Raji (cell line): ENCODE measurements at regions not wholly inside any gene's neighbourhood (a gene's known extent, or its start where the extent isn't known, plus 50 kb on each side); places are given as distances from the start of the nearest gene placed in this dataset.
A peak's percentile ranks its signal among the peaks of the same experiment; 100 is the strongest.

ENCODE experiments used
- POLR2A ChIP-seq: IDR thresholded peaks from 2 replicates; pipeline ENCODE4 v1.6.1; 2011; ENCODE audit warnings: low read depth, low read length, control low read depth; ENCODE audit not compliant: insufficient read depth

- no peak for TF ChIP-seq POLR2A
Measured at GRCh38 chr12:89941436-89941835, 232.8 kb upstream of the ATP2B1 start.

DNA sequence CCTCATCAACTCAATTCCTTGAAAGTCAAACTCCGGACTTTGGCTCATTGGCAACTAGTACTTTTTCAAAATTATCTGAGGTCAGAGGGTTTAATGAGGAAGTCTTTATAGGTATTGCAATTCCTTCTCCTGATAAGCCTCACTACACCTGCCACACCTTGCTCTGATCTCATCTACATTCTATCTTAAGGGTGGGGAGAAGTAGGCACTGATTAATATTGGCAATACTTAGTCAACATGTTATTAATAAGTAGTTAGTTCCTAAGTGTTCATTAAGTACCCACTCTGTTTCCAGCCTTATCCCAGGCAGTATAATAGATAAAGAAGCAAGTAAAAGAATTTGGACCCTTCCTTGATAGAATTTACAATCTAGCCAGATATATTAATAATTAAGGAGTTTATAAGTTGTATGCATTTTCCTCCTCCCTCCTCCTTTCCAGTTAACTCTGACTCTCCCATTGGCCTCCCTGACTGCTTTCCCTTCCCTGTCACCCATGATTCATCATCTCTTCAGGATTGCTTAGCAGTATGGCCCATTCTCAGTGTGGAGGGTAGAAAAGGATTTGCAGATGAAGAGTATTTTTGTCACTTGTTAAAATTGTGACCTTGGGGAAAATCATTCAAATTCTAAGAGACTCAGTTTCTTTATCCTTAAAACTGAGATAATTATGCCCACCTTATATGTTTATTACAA lies 231.0 kb upstream of the ATP2B1 start:
- no peak for TF ChIP-seq POLR2A

DNA sequence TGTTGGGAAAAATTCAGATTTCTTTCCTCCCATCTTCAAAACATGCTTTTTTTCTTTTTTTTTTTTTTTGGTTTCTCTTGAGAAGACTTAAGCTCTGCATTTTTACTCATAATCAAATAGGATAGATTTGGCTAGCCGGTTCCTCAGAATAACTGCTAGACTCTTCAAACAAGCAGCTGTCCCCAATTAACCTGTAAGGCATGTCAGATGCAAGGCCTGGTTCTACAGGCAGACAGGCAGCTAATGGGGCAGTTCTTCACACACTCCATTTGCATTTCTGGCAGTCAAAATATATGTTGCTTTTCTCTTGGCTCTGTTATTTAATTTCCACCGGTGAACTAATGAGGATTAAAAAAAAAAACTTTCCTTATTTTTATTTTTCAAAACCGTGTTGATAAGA lies 228.0 kb upstream of the ATP2B1 start:
- TF ChIP-seq POLR2A = no peak

GRCh38 chr12:89935850-89936249 lies 227.2 kb upstream of the ATP2B1 start:
- no peak for TF ChIP-seq POLR2A

- TF ChIP-seq POLR2A = no peak
Measured at GRCh38 chr12:89933911-89934310, 225.3 kb upstream of the ATP2B1 start.

GRCh38 chr12:89932954-89933353 lies 224.3 kb upstream of the ATP2B1 start:
- TF ChIP-seq POLR2A = no peak

DNA sequence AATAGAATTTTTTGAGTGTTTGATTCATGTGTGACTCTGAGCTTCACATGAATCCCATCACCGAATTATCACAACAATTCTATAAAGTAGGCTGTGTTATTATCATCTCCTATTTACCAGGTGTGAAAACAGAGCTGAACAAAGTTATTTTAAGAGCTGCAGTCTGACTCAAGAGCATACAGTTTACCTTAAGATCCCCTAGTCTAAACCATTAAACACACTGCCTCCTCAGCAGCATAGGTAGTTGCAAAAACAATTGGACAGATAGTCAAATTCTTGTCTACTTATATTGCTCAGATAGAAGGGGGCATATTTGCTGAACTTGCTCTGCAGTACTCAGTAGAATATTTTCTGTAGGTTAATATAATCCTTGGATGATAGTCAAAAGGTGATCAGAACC lies 219.8 kb upstream of the ATP2B1 start:
- TF ChIP-seq POLR2A = peak; percentile 38; the same call in 1 of the 2 replicates

- no peak for TF ChIP-seq POLR2A
Measured at GRCh38 chr12:89927226-89927698, 218.6 kb upstream of the ATP2B1 start.

DNA sequence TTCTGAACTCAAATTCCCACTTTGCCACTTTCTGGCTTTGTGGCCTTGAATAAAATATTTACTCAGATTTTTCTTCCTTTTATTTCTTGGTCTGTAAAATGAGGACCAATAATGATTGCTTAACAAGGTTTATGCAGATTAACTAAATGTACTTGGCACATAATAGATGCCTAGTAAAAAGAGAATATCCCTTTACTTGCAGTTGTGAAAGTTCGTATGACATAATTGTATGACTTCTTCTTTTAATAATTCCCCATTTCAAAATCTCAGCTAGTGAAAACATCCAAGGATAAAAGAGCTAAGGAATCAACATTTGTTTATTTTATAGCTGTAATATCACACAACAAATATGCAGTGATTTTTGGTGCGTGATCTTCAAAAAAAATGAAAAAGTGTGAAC lies 215.6 kb upstream of the ATP2B1 start:
- no peak for TF ChIP-seq POLR2A

DNA sequence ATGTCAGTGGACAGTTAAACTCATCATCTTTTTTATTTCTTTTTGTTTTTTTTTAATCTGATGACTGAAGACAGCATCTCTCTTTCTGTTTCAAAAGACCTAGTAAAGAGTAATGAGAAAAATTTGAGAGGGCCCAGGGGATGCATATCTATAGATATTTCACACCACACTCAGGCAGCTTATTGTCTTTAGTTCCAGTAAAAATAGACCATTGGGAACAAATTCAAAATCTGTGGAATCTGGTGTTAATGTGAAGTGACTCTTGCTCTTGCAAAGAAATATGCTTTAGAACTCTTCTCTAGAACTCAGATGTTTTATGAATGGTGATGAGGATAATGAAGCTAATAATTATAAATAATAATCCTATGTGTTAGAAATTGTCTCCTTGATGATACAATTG lies 214.5 kb upstream of the ATP2B1 start:
- TF ChIP-seq POLR2A = no peak

DNA sequence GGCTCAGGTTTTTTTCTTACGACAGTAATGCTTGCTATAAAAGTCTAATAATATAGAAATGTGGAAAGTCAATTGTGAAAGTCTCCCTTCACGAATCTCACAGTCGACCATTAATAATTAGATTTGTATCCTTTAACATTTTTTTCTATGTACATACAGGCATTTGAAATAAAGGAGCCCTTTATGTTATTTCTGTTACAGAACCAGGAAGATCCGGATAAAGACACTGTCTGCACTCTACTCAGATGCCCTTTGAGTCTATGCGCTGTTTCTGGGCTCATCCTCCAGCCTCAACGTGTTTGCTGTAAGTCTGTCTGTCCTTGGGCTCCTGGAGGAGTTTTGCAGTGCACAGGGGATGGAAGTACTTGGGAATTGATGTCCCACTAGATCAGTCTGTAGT lies 212.2 kb upstream of the ATP2B1 start:
- no peak for TF ChIP-seq POLR2A

DNA sequence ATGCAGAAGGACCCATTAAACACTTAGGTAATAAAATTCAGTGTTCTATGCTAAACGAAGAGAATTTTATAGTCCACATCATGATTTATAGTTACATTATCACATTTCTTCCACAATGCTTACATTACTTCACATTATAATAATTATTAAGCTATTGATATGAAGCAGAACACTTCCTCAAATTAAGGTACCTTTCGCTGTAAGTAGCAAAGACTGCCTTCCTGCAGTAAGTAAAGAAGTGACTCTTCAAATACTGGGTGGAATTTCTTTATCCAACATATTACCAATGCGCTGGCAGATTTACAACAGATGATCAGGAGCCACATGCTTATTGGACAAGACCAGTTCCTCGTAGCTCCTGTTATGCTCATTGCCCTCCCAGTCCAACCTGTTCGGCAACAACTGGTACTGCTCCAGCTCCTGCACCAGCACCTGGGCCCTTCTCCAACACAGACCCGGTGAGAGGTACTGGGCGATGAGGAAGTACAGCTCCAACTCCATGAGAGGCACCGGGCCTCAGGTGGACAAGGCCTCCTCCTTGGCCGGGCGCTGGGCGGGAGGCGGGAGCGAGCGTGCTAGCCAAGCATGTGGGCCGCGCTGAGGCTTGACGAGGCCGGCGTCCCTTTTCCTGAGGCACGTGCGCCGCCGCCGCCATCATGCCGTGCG lies 210.7 kb upstream of the ATP2B1 start:
- TF ChIP-seq POLR2A = no peak

GRCh38 chr12:89918172-89918846 lies 209.7 kb upstream of the ATP2B1 start:
- no peak for TF ChIP-seq POLR2A

GRCh38 chr12:89909753-89910152 lies 201.1 kb upstream of the ATP2B1 start:
- TF ChIP-seq POLR2A = no peak

DNA sequence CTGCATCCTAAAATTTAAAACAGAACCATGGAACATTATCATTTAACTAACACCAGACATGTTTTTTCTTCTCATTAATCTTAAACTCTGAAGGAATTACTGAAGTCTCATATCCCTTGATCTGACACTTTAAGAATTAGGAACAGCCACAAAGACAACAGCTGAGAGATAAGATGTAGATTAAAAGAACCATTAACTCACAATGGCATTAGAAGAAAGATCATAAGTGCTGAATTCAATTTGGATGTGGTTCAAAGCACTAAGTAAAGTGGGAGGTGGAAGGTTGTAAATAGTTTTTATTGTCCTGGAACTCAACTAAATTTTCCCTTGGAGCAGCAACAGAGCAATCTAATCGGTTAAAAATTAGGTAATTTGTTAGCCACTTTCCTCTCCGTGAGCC lies 199.0 kb upstream of the ATP2B1 start:
- no peak for TF ChIP-seq POLR2A

- no peak for TF ChIP-seq POLR2A
Measured at GRCh38 chr12:89906824-89907223, 198.2 kb upstream of the ATP2B1 start.
